GM21360 (cell line): ENCODE measurements at regions not wholly inside any gene's neighbourhood (a gene's known extent, or its start where the extent isn't known, plus 50 kb on each side); places are given as distances from the start of the nearest gene placed in this dataset.
A peak's percentile ranks its signal among the peaks of the same experiment; 100 is the strongest.

Experiments used
- ATAC-seq: cut with Tn5 transposase; IDR thresholded peaks from one replicate; pipeline ENCODE4 v1.9.1; 2021; ENCODE audit warnings: mild to moderate bottlenecking, moderate library complexity; ENCODE audit not compliant: unreplicated experiment

DNA sequence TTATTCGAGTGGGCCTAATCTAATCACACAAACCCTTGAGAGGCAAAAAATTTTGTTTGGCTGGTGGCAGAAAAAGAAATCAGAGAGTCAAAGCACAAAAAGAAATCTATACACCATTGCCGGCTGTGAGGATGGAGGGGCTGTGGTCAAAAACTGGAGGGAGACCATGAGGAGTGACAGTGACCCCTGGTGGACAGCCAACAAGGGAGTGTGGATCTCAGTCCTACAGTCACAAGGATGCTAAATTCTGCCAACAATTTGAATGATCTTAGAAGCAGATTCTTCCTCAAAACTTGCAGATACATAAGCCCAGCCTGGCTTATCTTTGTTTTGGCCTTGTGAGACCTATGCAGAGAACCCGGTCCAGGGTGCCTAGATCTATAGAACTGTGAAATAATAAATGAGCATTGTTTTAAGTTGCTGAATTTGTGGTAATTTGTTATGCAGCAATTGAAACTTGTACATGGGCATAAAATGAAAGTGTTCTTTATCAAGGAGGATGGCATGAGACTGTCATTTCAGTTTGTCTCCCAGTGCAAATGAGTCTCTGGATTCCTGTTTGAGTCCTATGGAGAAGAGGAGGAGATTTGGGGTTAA, 103.0 kb upstream of the ARHGEF26 start:
- ATAC-seq = peak; percentile 85

DNA sequence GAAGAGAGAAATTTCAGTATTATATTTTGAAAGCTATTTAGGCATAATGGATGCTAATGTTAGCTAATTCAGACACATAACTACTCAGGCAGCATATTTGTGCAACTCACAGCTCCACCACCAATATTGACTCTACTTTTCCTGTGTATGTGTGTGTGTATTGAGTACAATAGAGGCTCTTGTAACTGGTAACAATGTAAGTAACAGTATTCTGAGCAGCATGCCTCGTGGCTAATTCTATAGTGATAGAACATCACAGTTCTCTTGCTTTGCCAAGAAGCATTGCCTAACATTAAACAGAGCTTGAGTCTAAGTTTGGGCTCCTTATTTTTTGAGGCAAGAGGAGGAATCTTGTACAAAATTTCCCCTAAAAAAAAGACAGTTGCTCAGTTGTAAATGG, 98.6 kb upstream of the ARHGEF26 start:
- ATAC-seq = no peak

GRCh38 chr3:154023148-154023547, 98.0 kb upstream of the ARHGEF26 start:
- ATAC-seq = no peak

DNA sequence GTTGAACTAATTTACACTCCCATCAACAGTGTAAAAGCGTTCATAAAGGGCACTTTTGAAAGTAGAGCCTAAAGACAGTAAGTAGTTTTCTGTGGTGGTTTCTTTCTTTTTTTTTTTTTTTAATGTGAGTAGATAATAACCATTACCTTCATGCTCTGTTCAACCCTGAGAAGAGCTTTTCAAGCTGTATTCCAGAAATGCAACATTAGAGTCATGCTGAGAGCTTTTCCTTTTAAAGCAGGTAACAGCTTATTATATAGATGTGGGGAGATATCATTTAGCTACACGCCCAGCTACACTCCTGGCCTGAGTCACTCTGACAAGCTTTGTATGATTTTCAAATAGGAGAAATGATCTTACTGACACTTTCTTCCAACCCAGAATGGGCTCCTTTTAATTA, 96.2 kb upstream of the ARHGEF26 start:
- no peak for ATAC-seq

- no peak for ATAC-seq
Observed at GRCh38 chr3:154029926-154030325, 91.3 kb upstream of the ARHGEF26 start.

- no peak for ATAC-seq
Observed at GRCh38 chr3:154034797-154035330, 86.3 kb upstream of the ARHGEF26 start.

- no peak for ATAC-seq
Observed at GRCh38 chr3:154040283-154040682, 80.9 kb upstream of the ARHGEF26 start.

GRCh38 chr3:154044671-154045070, 76.5 kb upstream of the ARHGEF26 start:
- no peak for ATAC-seq

DNA sequence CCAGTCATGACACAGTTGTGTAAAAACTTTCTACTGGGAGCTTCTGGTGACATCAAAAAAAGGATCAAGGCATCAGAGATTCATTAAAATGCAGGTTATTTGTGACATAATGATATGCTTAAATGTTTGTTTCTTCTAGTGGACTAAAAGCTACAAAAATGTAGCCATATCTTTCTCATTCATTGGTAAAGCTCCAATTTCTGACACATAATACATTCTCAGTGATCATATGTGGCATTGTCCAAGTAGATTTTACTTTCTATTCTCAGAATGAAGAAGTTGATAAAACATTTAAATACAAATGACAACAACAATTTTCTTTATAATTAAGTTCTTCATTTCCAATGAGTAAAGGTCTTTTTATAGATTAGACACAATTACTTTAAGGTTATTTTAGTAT, 71.0 kb upstream of the ARHGEF26 start:
- no peak for ATAC-seq

- no peak for ATAC-seq
Observed at GRCh38 chr3:154050766-154051165, 70.4 kb upstream of the ARHGEF26 start.

DNA sequence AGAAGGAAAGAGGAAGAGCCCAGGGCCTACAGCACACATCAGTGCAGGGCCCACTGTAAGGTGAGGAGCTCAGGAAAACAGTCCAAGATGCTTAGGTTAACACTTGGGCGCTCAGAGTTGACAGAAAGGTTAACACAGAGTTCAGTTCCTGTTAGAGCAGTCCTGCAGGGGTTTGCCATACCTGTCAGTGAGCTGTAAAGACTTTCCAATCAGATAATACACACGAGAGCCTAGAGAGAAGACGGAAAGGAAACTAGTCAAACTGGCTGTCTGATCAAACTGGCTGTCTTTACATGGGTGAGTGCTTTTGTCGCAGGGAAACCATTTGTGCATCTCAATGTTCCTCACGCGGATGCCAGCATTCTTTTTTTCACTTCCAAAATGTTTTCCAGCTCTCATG, 61.4 kb upstream of the ARHGEF26 start:
- no peak for ATAC-seq

GRCh38 chr3:154060238-154061000, 60.8 kb upstream of the ARHGEF26 start:
- no peak for ATAC-seq

DNA sequence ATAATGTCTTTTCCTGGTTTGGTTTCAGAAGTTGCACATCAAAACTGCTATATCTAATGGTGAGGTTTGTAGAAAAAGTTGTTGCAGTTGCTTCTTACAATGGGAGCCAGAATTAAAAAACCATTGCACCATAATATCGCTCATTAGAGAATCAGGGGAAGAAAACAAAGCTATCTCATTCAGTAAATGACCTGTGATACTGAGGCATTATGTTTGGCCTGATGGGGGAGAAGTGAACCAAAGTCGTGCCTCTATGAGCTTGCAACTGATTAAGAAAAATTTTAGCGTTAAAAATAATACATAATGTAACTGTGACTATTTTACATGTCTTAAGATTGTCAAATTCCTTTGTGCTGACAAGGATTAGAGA, 60.2 kb upstream of the ARHGEF26 start:
- no peak for ATAC-seq

DNA sequence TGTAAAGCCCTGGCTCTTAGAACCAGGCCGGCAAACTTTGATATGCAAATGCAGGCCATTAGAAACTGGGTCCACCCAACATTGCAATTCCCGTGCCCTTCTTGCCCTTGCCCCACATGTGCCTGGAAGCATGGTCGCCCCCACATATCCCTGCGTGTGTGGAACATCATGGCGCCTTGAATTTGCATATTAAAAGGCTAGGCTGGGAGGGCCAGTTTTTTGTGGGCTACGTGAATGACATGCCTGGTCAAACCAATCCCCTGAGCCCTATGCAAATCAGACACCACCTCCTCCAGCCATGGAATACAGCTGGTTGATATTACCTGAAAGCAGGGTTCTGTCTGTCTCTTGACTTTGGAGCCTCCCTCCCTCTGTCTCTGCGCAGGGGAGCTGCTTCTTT, 58.7 kb upstream of the ARHGEF26 start:
- no peak for ATAC-seq

DNA sequence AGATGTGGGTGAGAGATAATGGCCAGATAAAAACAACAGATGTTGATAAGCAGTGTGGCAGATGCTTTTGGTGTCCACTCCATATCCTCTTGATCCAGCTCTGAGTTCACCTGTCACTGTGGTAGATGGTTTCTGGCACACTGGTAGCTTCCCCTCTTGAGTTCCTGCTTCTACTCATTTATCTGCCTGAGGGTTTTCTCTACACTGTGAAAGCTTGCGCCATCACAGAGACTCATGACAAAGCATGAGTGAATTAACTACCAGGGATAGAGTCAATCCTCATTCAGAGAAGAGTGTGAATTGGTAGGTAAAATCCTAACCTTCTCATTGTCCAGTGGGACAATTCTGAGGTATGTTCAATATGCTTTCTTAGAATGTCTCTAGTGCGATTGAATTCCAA, 50.0 kb upstream of the ARHGEF26 start:
- no peak for ATAC-seq
